ENCODE measurements at regions not wholly inside any gene's neighbourhood (a gene's known extent, or its start where the extent isn't known, plus 50 kb on each side); places are given as distances from the start of the nearest gene placed in this dataset.
"Not testable (repeated sequence)": the region's sequence is repeated elsewhere in the genome, so short reads cannot be mapped to it uniquely, and the experiment has no call there.

GRCh38 chr6:14419224-14419623 is 301.7 kb downstream of the CD83 start:
- not testable (repeated sequence) for TF ChIP-seq CTCF (IDR thresholded peaks at IDR 0.05; ENCODE audit: poor library complexity); EZH2phosphoT487 (IDR thresholded peaks at IDR 0.05; ENCODE audit: low read depth, severe bottlenecking, unreplicated experiment)
